ENCODE measurements at regions not wholly inside any gene's neighbourhood (a gene's known extent, or its start where the extent isn't known, plus 50 kb on each side); places are given as distances from the start of the nearest gene placed in this dataset.

GRCh38 chr13:30133996-30134395 lies 173.4 kb downstream of the KATNAL1 start:
- 24 to 53% methylated on average over 2 to 7 of the region's 7 CpGs for WGBS, 2 donors (ENCODE audit: low coverage in 1 of 2)
- in situ Hi-C loops (cut with MboI; ENCODE audit: low pct_ligation_motif_present in 1 of 4, low pct_unique_long_range_greater_than_20kb in 1 of 4, low sequenced_read_pairs in 3 of 4): loop anchor here (25.0 kb wide), 7 partner anchors 178 to 903 kb away; partner anchors contain the start of genes HMGB1 (in 3 of the 4), KATNAL1 (in 1 of the 4) and USPL1 (in 1 of the 4)
- intact Hi-C loops (cut with DNase I; ENCODE audit: low total_unique reads): no loop called here
- peak overlapping the region in 3 of 4 donors; percentile 34 to 76 (median 58) for H3K27ac ChIP-seq
- no peaks in the 10 kb centered on the region for H3K27me3 ChIP-seq
- H3K36me3 ChIP-seq: no peaks in the 10 kb centered on the region
- H3K9me3 ChIP-seq: no peaks in the 10 kb centered on the region
- no peak overlapping the region for H3K4me3 ChIP-seq
- peaks cover 7 to 16% (median 13%) of the 10 kb centered on the region in 4 donors for H3K4me1 ChIP-seq
- TF ChIP-seq CTCF (IDR thresholded peaks at IDR 0.05) (no peak), POLR2AphosphoS5 (IDR thresholded peaks at IDR 0.05) (no peak), EP300 (IDR thresholded peaks at IDR 0.05; ENCODE audit: low read depth) (no peak), POLR2A (IDR thresholded peaks at IDR 0.05) (no peak)
- no peak for DNase-seq

DNA sequence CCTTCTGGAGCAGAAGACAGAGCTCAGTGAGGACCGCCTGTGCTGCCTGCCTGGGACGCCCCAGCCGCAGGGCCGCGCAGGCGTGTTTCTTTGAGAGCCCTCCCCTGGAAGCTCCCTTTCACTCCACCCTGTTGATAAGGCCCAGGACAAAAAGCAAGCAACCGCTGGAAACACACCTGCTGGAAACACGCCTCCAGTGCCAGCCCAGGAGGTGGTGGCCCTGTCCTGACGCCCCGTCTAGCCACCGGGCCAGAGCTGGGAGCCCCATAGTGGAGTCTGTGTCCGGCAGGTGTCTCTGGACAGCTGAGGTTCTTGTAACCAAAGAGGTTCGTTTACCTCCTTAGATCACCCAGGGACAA lies 173.8 kb downstream of the KATNAL1 start:
- TF ChIP-seq CTCF (IDR thresholded peaks at IDR 0.05) (no peak), POLR2AphosphoS5 (IDR thresholded peaks at IDR 0.05) (peak in 1 of 3 donors; percentile 9), EP300 (IDR thresholded peaks at IDR 0.05; ENCODE audit: low read depth) (no peak), POLR2A (IDR thresholded peaks at IDR 0.05) (peak; percentile 41)
- DNase-seq: peak; percentile 79
- H3K27ac ChIP-seq: peak overlapping the region; percentile 19 to 76 (median 46)
- no peaks in the 10 kb centered on the region for H3K36me3 ChIP-seq
- intact Hi-C loops (cut with DNase I; ENCODE audit: low total_unique reads) (no loop called here), in situ Hi-C loops (cut with MboI; ENCODE audit: low pct_ligation_motif_present in 1 of 4, low pct_unique_long_range_greater_than_20kb in 1 of 4, low sequenced_read_pairs in 3 of 4) (loop anchor here (25.0 kb wide), 7 partner anchors 179 to 904 kb away; partner anchors contain the start of genes HMGB1 (in 3 of the 4), KATNAL1 (in 1 of the 4) and USPL1 (in 1 of the 4))
- H3K4me3 ChIP-seq: peak overlapping the region in 1 of 4 donors; percentile 1
- no peaks in the 10 kb centered on the region for H3K9me3 ChIP-seq
- WGBS, 2 donors (ENCODE audit: low coverage in 1 of 2): 67% methylated on average over 12 of the region's 13 CpGs; no CpG with 5 or more reads in 1 of the 2 donors
- H3K4me1 ChIP-seq: peaks cover 7 to 16% (median 13%) of the 10 kb centered on the region in 4 donors
- no peaks in the 10 kb centered on the region for H3K27me3 ChIP-seq

DNA sequence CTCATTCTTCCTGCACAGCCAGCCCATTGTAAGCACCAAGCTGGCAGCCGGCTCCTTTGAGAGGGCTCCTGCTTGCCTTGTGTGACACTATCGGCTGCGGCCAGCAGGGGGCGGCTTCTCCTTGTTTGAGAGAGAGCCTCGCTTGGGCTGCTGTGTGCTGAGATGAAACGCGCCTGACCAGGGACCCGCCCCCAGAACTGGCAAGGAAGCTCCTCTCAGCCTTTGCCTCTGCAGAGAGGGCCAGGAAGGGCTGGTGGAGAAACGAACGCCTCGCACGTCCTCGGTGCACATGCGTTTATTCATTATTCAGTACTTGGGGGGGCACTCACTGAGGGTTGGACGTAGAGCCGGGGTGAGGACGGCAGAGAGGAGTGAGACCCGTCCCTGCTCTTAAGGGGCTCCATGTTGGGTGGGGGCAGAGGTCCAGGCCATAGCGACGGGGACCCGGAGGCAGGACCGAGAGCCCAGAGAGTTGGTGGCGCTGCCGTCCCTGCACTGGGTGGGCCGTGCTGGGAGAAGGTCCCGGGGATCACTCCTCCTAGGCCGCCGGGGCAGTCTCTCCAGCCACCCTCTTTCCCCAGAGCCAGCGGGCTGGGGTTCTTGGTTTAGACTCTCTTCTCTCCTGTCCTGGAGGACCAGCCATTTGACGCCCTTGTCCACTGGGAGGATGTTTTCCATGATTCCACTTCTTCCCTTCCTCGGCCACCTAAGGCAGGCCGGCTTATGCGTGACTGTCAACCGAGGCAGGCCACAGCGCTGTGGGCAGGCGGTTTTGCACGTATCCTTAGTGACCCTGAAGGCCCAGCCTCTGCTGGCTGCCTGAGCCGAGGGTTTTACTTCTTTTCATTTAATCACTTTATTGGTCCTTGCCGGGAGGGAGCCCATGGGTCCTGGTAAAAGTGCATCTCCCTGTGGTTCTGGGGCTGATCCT lies 174.5 kb downstream of the KATNAL1 start:
- peak; percentile 99 for DNase-seq
- H3K4me3 ChIP-seq: peak overlapping the region in 1 of 4 donors; percentile 1
- H3K4me1 ChIP-seq: peaks cover 7 to 16% (median 13%) of the 10 kb centered on the region in 4 donors
- H3K27me3 ChIP-seq: no peaks in the 10 kb centered on the region
- in situ Hi-C loops (cut with MboI; ENCODE audit: low pct_ligation_motif_present in 1 of 4, low pct_unique_long_range_greater_than_20kb in 1 of 4, low sequenced_read_pairs in 3 of 4): loop anchor here (25.0 kb wide), 7 partner anchors 179 to 904 kb away; partner anchors contain the start of genes HMGB1 (in 3 of the 4), KATNAL1 (in 1 of the 4) and USPL1 (in 1 of the 4)
- 43 to 47% methylated on average over 6 to 39 of the region's 39 CpGs for WGBS, 2 donors (ENCODE audit: low coverage in 1 of 2)
- H3K36me3 ChIP-seq: no peaks in the 10 kb centered on the region
- intact Hi-C loops (cut with DNase I; ENCODE audit: low total_unique reads): no loop called here
- no peaks in the 10 kb centered on the region for H3K9me3 ChIP-seq
- TF ChIP-seq EP300 (IDR thresholded peaks at IDR 0.05; ENCODE audit: low read depth): no peak
- peak in 2 of 3 donors; percentile 17 to 25 for TF ChIP-seq POLR2AphosphoS5 (IDR thresholded peaks at IDR 0.05)
- TF ChIP-seq CTCF (IDR thresholded peaks at IDR 0.05): peak; percentile 88 to 96 (median 94)
- peak overlapping the region; percentile 19 to 76 (median 46) for H3K27ac ChIP-seq

DNA sequence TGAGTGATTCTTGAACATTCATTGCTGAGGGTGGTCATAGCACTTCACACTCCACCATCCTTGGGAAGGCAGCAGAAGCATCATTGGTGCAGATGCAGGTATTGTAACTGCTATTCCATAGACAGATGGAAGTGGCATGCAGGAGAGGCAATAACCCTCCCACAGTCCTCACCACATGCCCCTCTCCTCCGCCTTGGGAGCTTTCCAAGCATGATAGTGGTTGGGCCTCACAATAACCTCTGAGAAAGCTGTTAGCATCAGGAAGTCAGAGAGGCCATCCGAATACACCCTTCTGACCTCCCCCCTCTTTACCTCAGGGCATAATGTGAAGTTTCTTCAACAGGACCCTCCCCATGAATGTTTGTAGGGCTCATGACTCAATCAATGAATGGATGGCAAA lies 177.9 kb downstream of the KATNAL1 start:
- Histone ChIP-seq H3K27me3 (no peaks in the 10 kb centered on the region), H3K9me3 (no peaks in the 10 kb centered on the region), H3K27ac (no peak overlapping the region), H3K4me1 (peaks cover 14 to 34% (median 18%) of the 10 kb centered on the region in 4 donors), H3K4me3 (no peak overlapping the region), H3K36me3 (no peaks in the 10 kb centered on the region)
- intact Hi-C loops (cut with DNase I; ENCODE audit: low total_unique reads) (loop anchor here (10.0 kb wide), 1 partner anchor 335 kb away; the partner anchor contains the start of gene HMGB1), in situ Hi-C loops (cut with MboI; ENCODE audit: low pct_ligation_motif_present in 1 of 4, low pct_unique_long_range_greater_than_20kb in 1 of 4, low sequenced_read_pairs in 3 of 4) (loop anchor here (25.0 kb wide), 7 partner anchors 183 to 908 kb away; partner anchors contain the start of genes HMGB1 (in 3 of the 4), KATNAL1 (in 1 of the 4) and USPL1 (in 1 of the 4))
- no peak for TF ChIP-seq POLR2A (IDR thresholded peaks at IDR 0.05)
- TF ChIP-seq CTCF (IDR thresholded peaks at IDR 0.05): no peak
- no peak for TF ChIP-seq EP300 (IDR thresholded peaks at IDR 0.05; ENCODE audit: low read depth)
- no peak for TF ChIP-seq POLR2AphosphoS5 (IDR thresholded peaks at IDR 0.05)
- no peak for DNase-seq
- WGBS, 2 donors (ENCODE audit: low coverage in 1 of 2): 93 to 96% methylated on average over 2 of the region's 2 CpGs

Measured in transverse colon (tissue), 4 donors.